ENCODE measurements at regions not wholly inside any gene's neighbourhood (a gene's known extent, or its start where the extent isn't known, plus 50 kb on each side); places are given as distances from the start of the nearest gene placed in this dataset.

DNA sequence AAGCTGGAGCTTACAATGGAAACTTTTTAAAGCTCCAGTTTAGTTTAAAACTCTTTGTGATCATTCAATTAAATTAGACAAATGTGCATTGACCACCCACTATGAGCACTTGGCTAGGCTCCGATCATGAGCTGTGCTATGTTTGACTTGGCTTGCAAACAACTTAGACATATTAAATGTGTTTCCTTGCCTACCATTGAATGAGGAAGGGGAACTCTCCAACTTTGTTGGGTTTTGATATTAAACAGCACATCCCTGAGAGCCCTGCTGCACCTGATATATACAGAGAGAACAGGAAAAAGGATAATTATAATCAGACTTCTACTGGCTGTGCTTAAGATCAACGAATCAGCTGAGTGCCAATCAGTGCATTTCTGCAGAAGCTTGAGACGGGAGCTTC is 71.4 kb upstream of the ADGRL3 start:
- no peak for DNase-seq (ENCODE audit: insufficient read length, low spot score)
- TF ChIP-seq, protein P1, sequence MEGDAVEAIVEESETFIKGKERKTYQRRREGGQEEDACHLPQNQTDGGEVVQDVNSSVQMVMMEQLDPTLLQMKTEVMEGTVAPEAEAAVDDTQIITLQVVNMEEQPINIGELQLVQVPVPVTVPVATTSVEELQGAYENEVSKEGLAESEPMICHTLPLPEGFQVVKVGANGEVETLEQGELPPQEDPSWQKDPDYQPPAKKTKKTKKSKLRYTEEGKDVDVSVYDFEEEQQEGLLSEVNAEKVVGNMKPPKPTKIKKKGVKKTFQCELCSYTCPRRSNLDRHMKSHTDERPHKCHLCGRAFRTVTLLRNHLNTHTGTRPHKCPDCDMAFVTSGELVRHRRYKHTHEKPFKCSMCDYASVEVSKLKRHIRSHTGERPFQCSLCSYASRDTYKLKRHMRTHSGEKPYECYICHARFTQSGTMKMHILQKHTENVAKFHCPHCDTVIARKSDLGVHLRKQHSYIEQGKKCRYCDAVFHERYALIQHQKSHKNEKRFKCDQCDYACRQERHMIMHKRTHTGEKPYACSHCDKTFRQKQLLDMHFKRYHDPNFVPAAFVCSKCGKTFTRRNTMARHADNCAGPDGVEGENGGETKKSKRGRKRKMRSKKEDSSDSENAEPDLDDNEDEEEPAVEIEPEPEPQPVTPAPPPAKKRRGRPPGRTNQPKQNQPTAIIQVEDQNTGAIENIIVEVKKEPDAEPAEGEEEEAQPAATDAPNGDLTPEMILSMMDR (IDR thresholded peaks at IDR 0.05; ENCODE audit: insufficient read depth, missing control alignments), result no peak

DNA sequence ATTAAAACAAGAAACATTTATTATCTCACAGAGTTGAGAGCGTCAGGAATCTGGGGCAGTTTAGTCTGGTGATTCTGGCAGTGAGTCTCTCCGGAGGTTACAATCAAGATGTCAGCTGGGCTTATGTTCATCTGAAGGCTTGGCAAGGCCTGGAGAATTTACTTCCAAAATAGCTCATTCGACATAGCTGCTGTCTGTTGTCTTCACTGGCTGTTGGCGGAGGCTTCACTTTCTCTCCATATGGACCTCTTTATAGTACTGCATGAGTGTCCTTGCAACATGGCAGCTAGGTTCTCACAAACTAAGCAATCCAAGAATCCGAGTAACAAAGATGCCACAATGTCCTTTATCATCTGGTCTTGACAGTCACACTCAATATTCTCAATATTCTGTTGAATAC is 70.2 kb upstream of the ADGRL3 start:
- DNase-seq (ENCODE audit: insufficient read length, low spot score) (no peak), FAIRE-seq (no peak)
- TF ChIP-seq, protein P1 (IDR thresholded peaks at IDR 0.05; ENCODE audit: insufficient read depth, missing control alignments), result no peak

More for the DNA sequence above, 71.4 kb upstream of the ADGRL3 start:
- no peak for FAIRE-seq

DNA sequence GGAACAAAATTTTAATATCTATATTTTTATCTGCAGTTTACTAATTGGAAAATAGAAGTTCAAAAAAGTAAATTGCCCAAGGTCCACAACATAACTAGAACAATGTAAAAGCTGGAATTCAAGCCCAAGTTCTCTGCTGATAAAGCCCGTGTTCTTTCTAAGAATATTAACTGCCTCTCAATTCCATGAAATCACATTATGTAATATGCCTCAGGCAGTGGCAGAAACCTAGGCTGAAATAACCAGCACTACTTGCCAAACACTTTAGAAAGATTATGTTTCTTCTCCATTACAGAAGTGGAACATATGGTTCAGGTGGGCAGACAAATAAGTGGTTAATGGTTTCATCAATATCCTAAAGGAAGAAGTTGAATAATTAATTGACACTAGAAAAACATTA is 56.7 kb upstream of the ADGRL3 start:
- TF ChIP-seq, protein P1 (IDR thresholded peaks at IDR 0.05; ENCODE audit: insufficient read depth, missing control alignments), result no peak
- no peak for FAIRE-seq
- no peak for DNase-seq (ENCODE audit: insufficient read length, low spot score)

DNA sequence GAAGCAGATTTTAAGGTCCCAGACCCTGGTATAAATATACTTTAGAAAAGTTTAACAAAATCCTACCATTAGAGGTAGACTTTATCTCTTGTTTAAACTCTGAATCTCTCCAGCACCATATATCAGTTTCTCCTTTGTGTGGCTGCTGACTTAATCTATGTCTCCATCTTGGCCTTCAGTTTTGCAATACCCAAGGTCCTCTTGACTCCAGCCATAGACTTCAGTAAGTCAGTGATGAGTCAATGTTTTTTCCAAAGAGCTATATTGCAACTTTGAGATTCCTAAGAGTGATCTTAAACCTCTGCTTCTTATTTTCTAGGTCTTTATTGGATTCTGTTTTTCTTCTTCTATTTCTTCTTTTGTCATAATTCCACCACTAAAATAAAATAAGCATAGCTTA is 50.8 kb upstream of the ADGRL3 start:
- no peak for FAIRE-seq
- TF ChIP-seq, protein P1 (IDR thresholded peaks at IDR 0.05; ENCODE audit: insufficient read depth, missing control alignments), result no peak
- no peak for DNase-seq (ENCODE audit: insufficient read length, low spot score)
